NT2/D1 (cell line): ENCODE measurements at regions not wholly inside any gene's neighbourhood (a gene's known extent, or its start where the extent isn't known, plus 50 kb on each side); places are given as distances from the start of the nearest gene placed in this dataset.

ENCODE experiments used
- SUZ12 ChIP-seq: IDR thresholded peaks from 2 replicates; pipeline ENCODE4 v1.6.1; 2011; ENCODE audit not compliant: insufficient read length, insufficient read depth; ENCODE audit errors: extremely low read depth
- YY1 ChIP-seq: IDR thresholded peaks from 2 replicates; pipeline ENCODE4 v1.6.1; 2011; ENCODE audit not compliant: insufficient read length, insufficient read depth
- ZNF274 ChIP-seq: IDR thresholded peaks from 2 replicates; pipeline ENCODE4 v1.6.1; 2011; ENCODE audit warnings: mild to moderate bottlenecking, low read depth, low read length

- TF ChIP-seq SUZ12 (no peak), YY1 (no peak), ZNF274 (no peak)
Measured at GRCh38 chr6:95469511-95469910, 107.8 kb upstream of the MANEA start.
